MG63 (cell line): ENCODE measurements at regions not wholly inside any gene's neighbourhood (a gene's known extent, or its start where the extent isn't known, plus 50 kb on each side); places are given as distances from the start of the nearest gene placed in this dataset.

Source experiments
- DNase-seq: peaks from one replicate; pipeline ENCODE4 v3.0.0-alpha.2; 2020
- H3K27me3 ChIP-seq: fragments of 250-450 bp; sonication (Bioruptor Pico); 2 replicates; pipeline ENCODE4 v1.5.1; 2020; ENCODE audit warnings: mild to moderate bottlenecking, moderate library complexity
- H3K36me3 ChIP-seq: fragments of 250-450 bp; sonication (Bioruptor Pico); 2 replicates; pipeline ENCODE4 v1.5.1; 2020; ENCODE audit warnings: mild to moderate bottlenecking, moderate library complexity
- H3K4me3 ChIP-seq: fragments of 250-450 bp; sonication (Bioruptor Pico); 2 replicates; pipeline ENCODE4 v1.5.1; 2020; ENCODE audit warnings: mild to moderate bottlenecking, moderate library complexity
- H3K9me3 ChIP-seq: fragments of 250-450 bp; sonication (Bioruptor Pico); 2 replicates; pipeline ENCODE4 v1.5.1; 2020; ENCODE audit warnings: mild to moderate bottlenecking, moderate library complexity

- Histone ChIP-seq H3K27me3 (peaks cover 11% of the 10 kb centered on the region), H3K36me3 (no peaks in the 10 kb centered on the region), H3K4me3 (no peak overlapping the region), H3K9me3 (no peaks in the 10 kb centered on the region)
- DNase-seq: peak; percentile 35
Measured at GRCh38 chr19:28878862-28879566, 333.9 kb downstream of the UQCRFS1 start.

GRCh38 chr19:28876609-28877123 lies 336.3 kb downstream of the UQCRFS1 start:
- H3K36me3 ChIP-seq: no peaks in the 10 kb centered on the region
- H3K4me3 ChIP-seq: no peak overlapping the region
- no peaks in the 10 kb centered on the region for H3K9me3 ChIP-seq
- DNase-seq: no peak
- peaks cover 18% of the 10 kb centered on the region for H3K27me3 ChIP-seq

- Histone ChIP-seq H3K9me3 (no peaks in the 10 kb centered on the region), H3K36me3 (no peaks in the 10 kb centered on the region), H3K4me3 (no peak overlapping the region), H3K27me3 (peaks cover 18% of the 10 kb centered on the region)
- no peak for DNase-seq
Measured at GRCh38 chr19:28874742-28875141, 338.2 kb downstream of the UQCRFS1 start.

DNA sequence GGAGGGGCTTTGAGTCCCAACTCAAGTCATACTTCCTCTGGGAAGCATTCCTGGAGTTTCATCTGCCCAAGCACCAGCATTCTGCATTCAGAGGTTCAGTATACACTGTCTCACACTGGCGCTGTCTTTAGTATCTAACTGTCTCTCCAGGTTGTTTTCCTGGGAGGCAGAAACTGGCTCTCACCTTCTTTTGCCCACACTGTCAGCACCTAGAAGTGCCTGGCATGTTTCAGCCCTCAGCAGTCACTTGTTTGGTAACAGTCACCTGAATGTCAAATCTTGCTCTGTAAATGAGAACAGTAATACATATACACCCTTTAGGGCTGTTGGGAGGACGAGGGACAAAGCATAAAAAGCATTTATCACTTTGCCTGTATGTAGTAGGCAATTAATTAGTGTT lies 339.6 kb downstream of the UQCRFS1 start:
- peaks cover 18% of the 10 kb centered on the region for H3K27me3 ChIP-seq
- no peak for DNase-seq
- no peak overlapping the region for H3K4me3 ChIP-seq
- no peaks in the 10 kb centered on the region for H3K9me3 ChIP-seq
- no peaks in the 10 kb centered on the region for H3K36me3 ChIP-seq

DNA sequence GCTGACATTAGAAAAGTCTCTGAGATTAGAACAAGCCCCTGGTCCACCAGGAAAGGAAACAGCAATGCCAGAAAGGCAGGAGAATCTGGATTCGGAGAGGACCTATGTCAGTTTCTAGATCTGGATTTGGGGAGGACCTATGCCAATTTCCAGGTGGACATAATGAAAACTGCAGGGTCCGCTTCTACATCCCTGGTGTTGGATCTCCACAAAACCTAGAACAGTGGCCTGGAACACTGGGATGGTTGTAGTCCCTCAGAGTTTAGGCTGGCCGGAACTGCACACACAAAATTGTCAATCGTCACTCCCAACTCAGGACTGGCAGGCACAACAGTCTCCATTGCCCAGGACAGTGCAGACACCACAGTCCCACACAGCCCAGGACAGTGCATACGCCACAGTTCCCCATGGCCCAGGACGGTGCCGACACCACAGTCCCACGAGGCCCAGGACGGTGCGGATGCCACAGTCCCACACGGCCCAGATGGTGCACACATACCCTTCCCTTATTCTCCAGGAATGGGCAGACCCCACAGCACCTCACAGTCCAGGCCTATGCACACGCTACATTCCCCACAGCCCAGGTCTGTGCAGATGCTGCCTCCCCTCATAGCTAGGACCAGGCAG lies 341.7 kb downstream of the UQCRFS1 start:
- H3K9me3 ChIP-seq: no peaks in the 10 kb centered on the region
- peaks cover 18% of the 10 kb centered on the region for H3K27me3 ChIP-seq
- DNase-seq: no peak
- H3K36me3 ChIP-seq: no peaks in the 10 kb centered on the region
- H3K4me3 ChIP-seq: no peak overlapping the region

DNA sequence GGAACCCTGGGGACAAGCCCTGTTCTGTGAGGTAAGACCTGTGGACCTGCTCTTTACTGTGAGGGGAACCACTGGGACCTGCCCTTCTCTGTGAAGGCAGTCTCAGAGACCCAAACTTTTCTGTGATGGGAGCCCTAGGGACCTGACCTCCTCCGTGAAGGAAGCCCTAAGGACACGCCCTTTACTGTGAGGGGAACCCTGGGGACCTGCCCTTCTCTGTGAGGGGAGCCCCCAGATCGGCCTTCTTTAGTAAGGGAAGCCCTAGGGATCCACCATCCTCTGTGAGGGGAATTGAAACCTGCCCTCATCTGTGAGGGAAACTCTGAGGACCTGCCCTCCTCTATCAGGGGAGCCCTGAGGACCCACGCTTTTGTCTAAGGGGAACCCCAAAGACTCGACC lies 343.5 kb downstream of the UQCRFS1 start:
- H3K36me3 ChIP-seq: no peaks in the 10 kb centered on the region
- no peak overlapping the region for H3K4me3 ChIP-seq
- no peaks in the 10 kb centered on the region for H3K9me3 ChIP-seq
- H3K27me3 ChIP-seq: peaks cover 10% of the 10 kb centered on the region; the same call in 1 of the 2 replicates
- no peak for DNase-seq

GRCh38 chr19:28868836-28869235 lies 344.1 kb downstream of the UQCRFS1 start:
- no peaks in the 10 kb centered on the region for H3K36me3 ChIP-seq
- no peak overlapping the region for H3K4me3 ChIP-seq
- 0 out of 2 replicates have a peak, but pooled peaks cover 6% of the 10 kb centered on the region for H3K27me3 ChIP-seq
- no peaks in the 10 kb centered on the region for H3K9me3 ChIP-seq
- DNase-seq: no peak

DNA sequence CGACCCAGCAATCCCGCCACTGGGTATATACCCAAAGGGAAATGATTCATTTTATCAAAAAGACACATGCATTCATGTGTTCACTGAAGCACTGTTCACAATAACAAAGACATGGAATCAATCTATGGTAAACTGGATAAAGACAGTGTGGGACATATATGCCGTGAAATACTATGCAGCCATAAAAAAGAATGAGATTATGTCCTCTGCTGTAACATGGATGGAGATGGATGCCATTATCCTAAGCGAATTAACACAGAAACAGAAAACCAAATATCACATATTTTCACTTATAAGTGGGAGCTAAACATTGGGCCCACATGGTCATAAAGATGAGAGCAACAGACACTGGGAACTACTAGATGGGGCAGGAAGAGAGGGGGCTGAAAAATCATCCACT lies 345.0 kb downstream of the UQCRFS1 start:
- no peak overlapping the region for H3K4me3 ChIP-seq
- H3K27me3 ChIP-seq: no peaks in the 10 kb centered on the region
- no peaks in the 10 kb centered on the region for H3K36me3 ChIP-seq
- DNase-seq: no peak
- H3K9me3 ChIP-seq: no peaks in the 10 kb centered on the region

DNA sequence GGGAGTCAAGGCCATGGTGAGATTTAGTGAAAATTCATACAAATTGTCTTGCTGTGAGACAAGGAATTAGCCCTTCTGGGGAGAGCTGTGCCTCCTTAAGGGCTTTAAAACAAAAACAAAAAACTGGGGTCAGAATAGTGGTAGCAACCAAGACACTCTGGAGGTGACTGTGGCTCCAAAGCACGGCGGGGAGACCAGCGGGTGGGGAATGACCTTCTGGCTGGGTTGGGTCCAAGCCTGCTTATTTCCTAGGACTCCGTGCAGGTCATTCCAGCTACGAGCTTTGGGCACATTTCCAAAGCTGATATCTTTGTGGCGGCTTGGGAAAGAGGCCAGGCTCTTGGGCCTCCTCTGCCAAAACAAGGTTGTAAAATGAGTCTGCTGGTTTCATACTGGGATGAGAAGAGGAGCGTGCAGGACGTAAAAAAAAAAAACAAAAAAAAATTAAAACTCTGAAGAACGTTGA lies 348.3 kb downstream of the UQCRFS1 start:
- no peaks in the 10 kb centered on the region for H3K27me3 ChIP-seq
- H3K9me3 ChIP-seq: no peaks in the 10 kb centered on the region
- H3K36me3 ChIP-seq: no peaks in the 10 kb centered on the region
- no peak overlapping the region for H3K4me3 ChIP-seq
- peak; percentile 78 for DNase-seq

DNA sequence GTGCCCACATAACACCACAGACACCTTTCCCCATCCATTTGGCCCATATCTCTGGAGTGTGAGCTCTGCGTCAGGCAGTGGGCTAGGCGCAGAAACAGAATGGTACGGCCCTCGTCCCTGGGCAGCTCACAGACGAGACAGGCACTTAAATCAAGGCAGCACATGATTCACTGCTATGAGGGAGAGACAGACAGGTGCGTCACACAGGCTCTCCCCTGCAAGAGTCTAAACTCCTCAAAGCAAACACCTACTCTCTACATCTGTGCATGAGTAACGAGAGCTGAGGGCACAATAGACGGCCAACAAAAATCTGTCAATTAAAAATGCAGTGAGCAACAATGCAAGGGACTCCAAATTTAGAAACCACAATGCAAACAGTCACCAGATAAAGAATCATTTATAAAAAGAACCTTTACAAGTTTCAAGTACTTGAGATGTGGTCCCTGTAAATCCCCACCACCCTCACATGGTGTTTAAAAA lies 348.9 kb downstream of the UQCRFS1 start:
- no peak for DNase-seq
- no peaks in the 10 kb centered on the region for H3K27me3 ChIP-seq
- H3K4me3 ChIP-seq: no peak overlapping the region
- H3K36me3 ChIP-seq: no peaks in the 10 kb centered on the region
- H3K9me3 ChIP-seq: no peaks in the 10 kb centered on the region

DNA sequence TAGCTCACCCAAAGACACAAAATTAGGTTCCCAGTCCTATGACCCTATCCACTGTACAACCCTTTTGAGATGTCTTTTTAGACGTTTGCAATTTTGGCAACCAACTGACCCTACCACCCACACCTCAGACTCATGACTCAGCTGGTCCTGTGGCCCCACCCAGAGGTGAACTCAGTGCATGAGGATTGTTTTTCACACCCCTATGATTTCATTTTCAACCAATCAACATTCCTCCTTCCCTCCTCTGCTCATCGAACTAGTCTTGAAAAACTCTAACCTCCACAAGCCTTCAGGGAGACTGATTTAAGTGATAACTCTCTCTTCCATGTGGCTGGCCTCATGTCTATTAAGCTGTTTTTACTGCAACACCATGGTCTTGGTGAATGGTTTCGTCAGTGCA lies 350.7 kb downstream of the UQCRFS1 start:
- Histone ChIP-seq H3K27me3 (no peaks in the 10 kb centered on the region), H3K4me3 (no peak overlapping the region), H3K36me3 (no peaks in the 10 kb centered on the region), H3K9me3 (no peaks in the 10 kb centered on the region)
- DNase-seq: peak; percentile 67

GRCh38 chr19:28859811-28860210 lies 353.1 kb downstream of the UQCRFS1 start:
- Histone ChIP-seq H3K9me3 (no peaks in the 10 kb centered on the region), H3K27me3 (no peaks in the 10 kb centered on the region; the same call in 1 of the 2 replicates), H3K4me3 (no peak overlapping the region), H3K36me3 (no peaks in the 10 kb centered on the region)
- no peak for DNase-seq

DNA sequence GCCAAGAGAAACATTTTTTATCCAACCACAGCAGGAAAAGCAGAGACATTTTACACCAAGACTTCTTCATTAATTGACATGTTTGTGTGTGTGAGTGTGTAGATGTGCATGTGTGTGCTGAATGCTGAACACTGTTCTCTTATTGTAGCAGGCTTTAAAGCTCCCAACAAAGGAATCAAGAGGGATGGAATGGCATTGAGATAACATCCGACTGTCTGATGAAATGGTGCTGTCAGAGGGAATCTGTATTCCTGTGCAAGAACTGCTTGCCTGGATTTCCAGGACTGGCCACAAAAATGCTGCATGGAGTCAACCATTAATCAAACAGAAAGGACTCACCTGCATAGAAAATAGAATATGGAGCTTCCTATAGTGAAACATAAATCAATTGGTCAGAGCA lies 354.0 kb downstream of the UQCRFS1 start:
- Histone ChIP-seq H3K36me3 (no peaks in the 10 kb centered on the region), H3K4me3 (no peak overlapping the region), H3K9me3 (no peaks in the 10 kb centered on the region), H3K27me3 (no peaks in the 10 kb centered on the region; the same call in 1 of the 2 replicates)
- DNase-seq: no peak

DNA sequence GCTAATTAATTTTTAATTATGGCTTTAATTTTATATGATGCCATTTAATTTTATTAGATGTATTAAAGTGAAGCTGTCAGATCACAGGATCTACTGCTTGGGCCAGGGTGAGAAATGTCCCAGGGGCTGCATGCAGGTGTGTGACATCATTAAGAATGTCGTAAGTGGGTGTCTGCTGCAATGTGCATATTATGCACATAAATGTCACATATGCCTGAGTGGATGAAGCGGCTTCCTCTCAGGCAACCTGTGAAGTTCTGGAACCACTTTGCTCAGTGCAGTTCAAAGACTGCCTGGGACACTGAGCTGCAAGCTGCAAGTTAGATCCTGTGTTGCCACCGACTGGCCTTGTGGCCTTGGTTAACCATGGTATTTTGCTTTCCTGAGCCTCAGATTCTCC lies 355.0 kb downstream of the UQCRFS1 start:
- Histone ChIP-seq H3K9me3 (no peaks in the 10 kb centered on the region), H3K36me3 (no peaks in the 10 kb centered on the region), H3K27me3 (no peaks in the 10 kb centered on the region; the same call in 1 of the 2 replicates), H3K4me3 (no peak overlapping the region)
- no peak for DNase-seq

- DNase-seq: no peak
- Histone ChIP-seq H3K36me3 (no peaks in the 10 kb centered on the region), H3K27me3 (peaks cover 2% of the 10 kb centered on the region; the same call in 1 of the 2 replicates), H3K4me3 (no peak overlapping the region), H3K9me3 (no peaks in the 10 kb centered on the region)
Measured at GRCh38 chr19:28855216-28855615, 357.7 kb downstream of the UQCRFS1 start.

DNA sequence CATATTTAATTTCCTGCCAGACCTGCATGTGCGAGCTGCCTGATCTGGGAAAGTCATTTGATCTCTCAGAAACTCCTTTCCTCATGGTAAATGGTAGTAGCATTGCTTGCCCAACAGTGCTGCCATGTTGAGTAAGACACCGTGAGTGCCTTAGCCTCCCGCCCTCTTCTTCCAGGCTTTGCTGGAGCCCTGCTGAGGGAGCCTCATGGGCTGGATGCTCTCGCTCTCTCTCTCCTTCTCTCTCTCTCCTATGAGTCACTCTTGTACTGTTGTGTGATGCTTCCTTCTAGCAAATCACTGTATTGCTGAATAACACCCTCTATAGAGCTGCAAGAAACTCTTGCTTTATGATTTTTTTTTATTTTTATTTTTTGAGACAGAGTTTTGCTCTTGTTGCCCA lies 365.5 kb downstream of the UQCRFS1 start:
- peak; percentile 72 for DNase-seq
- H3K4me3 ChIP-seq: no peak overlapping the region
- no peaks in the 10 kb centered on the region for H3K9me3 ChIP-seq
- no peaks in the 10 kb centered on the region for H3K36me3 ChIP-seq
- H3K27me3 ChIP-seq: peaks cover 6% of the 10 kb centered on the region; the same call in 1 of the 2 replicates

GRCh38 chr19:28846094-28846812 lies 366.7 kb downstream of the UQCRFS1 start:
- Histone ChIP-seq H3K4me3 (no peak overlapping the region), H3K9me3 (no peaks in the 10 kb centered on the region), H3K36me3 (no peaks in the 10 kb centered on the region), H3K27me3 (peaks cover 6% of the 10 kb centered on the region; the same call in 1 of the 2 replicates)
- DNase-seq: no peak
